ENCODE measurements at regions not wholly inside any gene's neighbourhood (a gene's known extent, or its start where the extent isn't known, plus 50 kb on each side); places are given as distances from the start of the nearest gene placed in this dataset.

DNA sequence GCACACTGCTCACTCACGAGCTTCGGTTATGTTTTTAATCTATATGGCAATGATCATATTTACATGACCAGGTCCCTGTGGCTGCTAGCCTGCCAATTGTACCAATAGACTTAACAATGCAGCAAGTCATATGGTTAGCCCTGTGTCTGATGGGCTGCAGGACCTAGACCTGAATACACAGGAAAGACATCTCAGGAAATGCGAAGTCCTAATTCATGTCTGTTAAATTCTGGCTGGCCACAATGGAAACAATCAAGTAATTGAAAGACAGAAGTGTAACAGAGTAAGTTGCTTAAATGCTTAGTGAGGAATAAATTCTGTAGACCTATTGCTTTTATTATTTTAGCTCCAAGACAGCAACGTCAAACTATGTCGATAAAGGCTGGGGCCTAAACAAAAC, 112.4 kb upstream of the FZD8 start:
- TF ChIP-seq EGR1 (IDR thresholded peaks at IDR 0.05) (no peak), TCF12 (IDR thresholded peaks at IDR 0.05; ENCODE audit: low read depth) (no peak), RAD21 (IDR thresholded peaks at IDR 0.05; ENCODE audit: low read depth) (no peak), YY1 (IDR thresholded peaks at IDR 0.05; ENCODE audit: low read depth) (no peak), CEBPB (IDR thresholded peaks at IDR 0.05) (no peak), CREB1 (IDR thresholded peaks at IDR 0.05; ENCODE audit: low read depth) (no peak), REST (IDR thresholded peaks at IDR 0.05; ENCODE audit: low read depth) (no peak), NFIC (IDR thresholded peaks at IDR 0.05) (no peak), TEAD4 (IDR thresholded peaks at IDR 0.05) (no peak), FOXM1 (IDR thresholded peaks at IDR 0.05; ENCODE audit: borderline replicate concordance, low read depth) (no peak)
- TF ChIP-seq, protein P1, sequence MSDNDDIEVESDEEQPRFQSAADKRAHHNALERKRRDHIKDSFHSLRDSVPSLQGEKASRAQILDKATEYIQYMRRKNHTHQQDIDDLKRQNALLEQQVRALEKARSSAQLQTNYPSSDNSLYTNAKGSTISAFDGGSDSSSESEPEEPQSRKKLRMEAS (IDR thresholded peaks at IDR 0.05), result no peak
